DOHH2 (cell line): ENCODE measurements at regions not wholly inside any gene's neighbourhood (a gene's known extent, or its start where the extent isn't known, plus 50 kb on each side); places are given as distances from the start of the nearest gene placed in this dataset.

ENCODE experiments used
- H3F3A ChIP-seq: fragments of 200-600 bp; sonication (generic), shearing (Covaris generic); 2 replicates; pipeline ENCODE4 v1.6.0; 2016; ENCODE audit warnings: antibody characterized with exemption, mild to moderate bottlenecking; ENCODE audit not compliant: control insufficient read depth, insufficient read depth
- H3K27ac ChIP-seq: fragments of 200-600 bp; sonication (generic); 2 replicates; pipeline ENCODE4 v1.5.1; 2014; ENCODE audit warnings: low read depth, mild to moderate bottlenecking, low read length, moderate library complexity
- H3K27me3 ChIP-seq: fragments of 200-600 bp; sonication (generic); 2 replicates; pipeline ENCODE4 v1.6.1; 2014; ENCODE audit warnings: mild to moderate bottlenecking, low read length, mixed read lengths; ENCODE audit not compliant: control insufficient read depth
- H3K36me3 ChIP-seq: fragments of 200-600 bp; sonication (generic); 2 replicates; pipeline ENCODE4 v1.6.1; 2014; ENCODE audit warnings: mild to moderate bottlenecking, low read length, moderate library complexity, mixed read lengths; ENCODE audit not compliant: control insufficient read depth
- H3K4me1 ChIP-seq: fragments of 200-600 bp; sonication (generic); 2 replicates; pipeline ENCODE4 v1.6.1; 2014; ENCODE audit warnings: mild to moderate bottlenecking, low read length, mixed read lengths; ENCODE audit not compliant: control insufficient read depth
- H3K4me2 ChIP-seq: fragments of 200-600 bp; sonication (generic); 2 replicates; pipeline ENCODE4 v1.6.0; 2014; ENCODE audit warnings: mild to moderate bottlenecking, low read length, moderate library complexity
- H3K4me3 ChIP-seq: fragments of 200-600 bp; sonication (generic); 2 replicates; pipeline ENCODE4 v1.5.1; 2014; ENCODE audit warnings: mild to moderate bottlenecking, low read length, mixed read lengths
- H3K79me2 ChIP-seq: fragments of 200-600 bp; sonication (generic); 2 replicates; pipeline ENCODE4 v1.6.1; 2014; ENCODE audit warnings: mild to moderate bottlenecking, low read length, mixed read lengths; ENCODE audit not compliant: control insufficient read depth
- H3K9me2 ChIP-seq: fragments of 200-600 bp; sonication (generic); replicated peaks from 2 replicates; pipeline ENCODE4 v1.6.1; 2014; ENCODE audit warnings: mild to moderate bottlenecking, low read length, mixed read lengths; ENCODE audit not compliant: control insufficient read depth
- H3K9me3 ChIP-seq: fragments of 200-600 bp; sonication (generic); 2 replicates; pipeline ENCODE4 v1.6.1; 2014; ENCODE audit warnings: antibody characterized with exemption, low read length, mixed read lengths; ENCODE audit not compliant: control insufficient read depth, insufficient read depth
- H4K20me1 ChIP-seq: fragments of 200-600 bp; sonication (generic); 2 replicates; pipeline ENCODE4 v1.6.0; 2014; ENCODE audit warnings: low read depth, mild to moderate bottlenecking, antibody characterized with exemption, low read length, moderate library complexity; ENCODE audit not compliant: control insufficient read depth, insufficient read depth
- EZH2phosphoT487 ChIP-seq: fragments of 200-600 bp; sonication (generic); IDR thresholded peaks from 2 replicates; pipeline ENCODE4 v1.6.1; 2017; ENCODE audit warnings: borderline replicate concordance, mild to moderate bottlenecking, antibody characterized with exemption, low read length, moderate library complexity, mixed read lengths
- TF ChIP-seq, protein P1 (sequence below): fragments of 200-600 bp; sonication (generic); IDR thresholded peaks from one replicate; pipeline ENCODE4 v1.5.1; 2014; ENCODE audit warnings: antibody characterized with exemption, mild to moderate bottlenecking, low read depth, low read length; ENCODE audit not compliant: poor library complexity, severe bottlenecking

GRCh38 chr13:26465514-26465913 is 92.0 kb upstream of the WASF3 start:
- H3K4me1 ChIP-seq, result no peaks in the 10 kb centered on the region
- H3K4me2 ChIP-seq, result no peak overlapping the region
- no peaks in the 10 kb centered on the region for H3K36me3 ChIP-seq
- peaks cover 3% of the 10 kb centered on the region; the same call in 1 of the 2 replicates for H3K27me3 ChIP-seq
- no peak for TF ChIP-seq EZH2phosphoT487
- TF ChIP-seq, protein P1, sequence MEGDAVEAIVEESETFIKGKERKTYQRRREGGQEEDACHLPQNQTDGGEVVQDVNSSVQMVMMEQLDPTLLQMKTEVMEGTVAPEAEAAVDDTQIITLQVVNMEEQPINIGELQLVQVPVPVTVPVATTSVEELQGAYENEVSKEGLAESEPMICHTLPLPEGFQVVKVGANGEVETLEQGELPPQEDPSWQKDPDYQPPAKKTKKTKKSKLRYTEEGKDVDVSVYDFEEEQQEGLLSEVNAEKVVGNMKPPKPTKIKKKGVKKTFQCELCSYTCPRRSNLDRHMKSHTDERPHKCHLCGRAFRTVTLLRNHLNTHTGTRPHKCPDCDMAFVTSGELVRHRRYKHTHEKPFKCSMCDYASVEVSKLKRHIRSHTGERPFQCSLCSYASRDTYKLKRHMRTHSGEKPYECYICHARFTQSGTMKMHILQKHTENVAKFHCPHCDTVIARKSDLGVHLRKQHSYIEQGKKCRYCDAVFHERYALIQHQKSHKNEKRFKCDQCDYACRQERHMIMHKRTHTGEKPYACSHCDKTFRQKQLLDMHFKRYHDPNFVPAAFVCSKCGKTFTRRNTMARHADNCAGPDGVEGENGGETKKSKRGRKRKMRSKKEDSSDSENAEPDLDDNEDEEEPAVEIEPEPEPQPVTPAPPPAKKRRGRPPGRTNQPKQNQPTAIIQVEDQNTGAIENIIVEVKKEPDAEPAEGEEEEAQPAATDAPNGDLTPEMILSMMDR, result no peak
- no peaks in the 10 kb centered on the region for H3F3A ChIP-seq
- no peaks in the 10 kb centered on the region for H3K9me3 ChIP-seq
- H3K4me3 ChIP-seq, result no peak overlapping the region
- no peaks in the 10 kb centered on the region for H4K20me1 ChIP-seq
- no peak overlapping the region for H3K27ac ChIP-seq
- no peaks in the 10 kb centered on the region for H3K79me2 ChIP-seq
- H3K9me2 ChIP-seq, result no peaks in the 10 kb centered on the region

DNA sequence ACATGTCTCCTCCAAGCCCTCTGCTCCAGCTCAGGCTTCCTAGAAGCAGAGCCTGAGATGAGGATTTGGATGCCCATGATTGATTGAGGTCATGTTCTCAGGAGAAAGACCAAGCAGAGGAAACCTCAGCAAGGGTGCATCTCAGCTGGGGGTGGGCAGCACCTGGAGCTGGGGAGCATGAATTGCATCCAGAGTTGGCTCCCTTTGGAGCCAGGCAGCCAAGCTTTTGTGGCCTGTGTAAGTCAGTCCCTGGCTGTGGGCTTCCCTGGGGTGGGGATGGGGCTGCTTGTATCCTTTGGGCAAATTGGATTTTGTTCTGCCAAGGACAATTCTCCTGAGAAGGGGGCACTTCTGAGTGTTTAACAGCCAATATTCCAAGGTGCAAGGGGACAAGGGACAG is 91.5 kb upstream of the WASF3 start:
- Histone ChIP-seq H3K4me1 (no peaks in the 10 kb centered on the region), H3K4me2 (no peak overlapping the region), H3K27ac (no peak overlapping the region), H3F3A (no peaks in the 10 kb centered on the region), H3K36me3 (no peaks in the 10 kb centered on the region), H3K79me2 (no peaks in the 10 kb centered on the region), H3K9me2 (no peaks in the 10 kb centered on the region), H3K27me3 (peaks cover 3% of the 10 kb centered on the region; the same call in 1 of the 2 replicates), H4K20me1 (no peaks in the 10 kb centered on the region), H3K4me3 (no peak overlapping the region), H3K9me3 (no peaks in the 10 kb centered on the region)
- TF ChIP-seq, protein P1, result no peak
- no peak for TF ChIP-seq EZH2phosphoT487

GRCh38 chr13:26468265-26468801 is 89.2 kb upstream of the WASF3 start:
- no peaks in the 10 kb centered on the region for H3K4me1 ChIP-seq
- no peak overlapping the region for H3K4me3 ChIP-seq
- no peaks in the 10 kb centered on the region for H3K79me2 ChIP-seq
- TF ChIP-seq, protein P1, result no peak
- TF ChIP-seq EZH2phosphoT487, result no peak
- no peak overlapping the region for H3K27ac ChIP-seq
- H4K20me1 ChIP-seq, result no peaks in the 10 kb centered on the region
- H3F3A ChIP-seq, result no peaks in the 10 kb centered on the region
- no peaks in the 10 kb centered on the region for H3K9me2 ChIP-seq
- H3K4me2 ChIP-seq, result no peak overlapping the region
- no peaks in the 10 kb centered on the region for H3K9me3 ChIP-seq
- no peaks in the 10 kb centered on the region for H3K27me3 ChIP-seq
- H3K36me3 ChIP-seq, result no peaks in the 10 kb centered on the region

GRCh38 chr13:26469602-26470001 is 87.9 kb upstream of the WASF3 start:
- H3K4me1 ChIP-seq, result no peaks in the 10 kb centered on the region

More at GRCh38 chr13:26469602-26470001, 87.9 kb upstream of the WASF3 start:
- no peaks in the 10 kb centered on the region for H3K79me2 ChIP-seq
- no peaks in the 10 kb centered on the region for H3K9me2 ChIP-seq
- no peaks in the 10 kb centered on the region for H3K36me3 ChIP-seq
- no peaks in the 10 kb centered on the region for H4K20me1 ChIP-seq
- no peaks in the 10 kb centered on the region for H3K27me3 ChIP-seq
- H3K27ac ChIP-seq, result no peak overlapping the region
- H3K4me3 ChIP-seq, result no peak overlapping the region
- H3K4me2 ChIP-seq, result no peak overlapping the region
- no peaks in the 10 kb centered on the region for H3F3A ChIP-seq
- no peak for TF ChIP-seq EZH2phosphoT487
- TF ChIP-seq, protein P1, result no peak
- no peaks in the 10 kb centered on the region for H3K9me3 ChIP-seq
